GM23338 (cell line): ENCODE measurements at regions not wholly inside any gene's neighbourhood (a gene's known extent, or its start where the extent isn't known, plus 50 kb on each side); places are given as distances from the start of the nearest gene placed in this dataset.

Source experiments
- CREB1 ChIP-seq: fragments of 250-450 bp; sonication (Bioruptor Pico); IDR thresholded peaks from 2 replicates; pipeline ENCODE4 v1.5.0; 2020; ENCODE audit warnings: low read depth, mild to moderate bottlenecking, moderate library complexity
- EZH2 ChIP-seq: fragments of 200-600 bp; sonication (generic); IDR thresholded peaks from one replicate; pipeline ENCODE4 v1.8.0; 2017; ENCODE audit warnings: antibody characterized with exemption, mild to moderate bottlenecking, low read depth; ENCODE audit not compliant: unreplicated experiment
- EZH2phosphoT487 ChIP-seq: fragments of 200-600 bp; sonication (generic); IDR thresholded peaks from one replicate; pipeline ENCODE4 v1.8.1; 2018; ENCODE audit warnings: antibody characterized with exemption; ENCODE audit not compliant: unreplicated experiment
- POLR2AphosphoS5 ChIP-seq: IDR thresholded peaks from 2 replicates; pipeline ENCODE4 v1.6.1; 2016; ENCODE audit warnings: antibody characterized with exemption, low read depth
- TF ChIP-seq, protein P1 (sequence below), 2 experiments: fragments of 200-600 bp in 1 of 2; sonication (generic) in 1 of 2; conservative IDR thresholded peaks; 2 replicates each; pipeline versions ENCODE4 v1.5.1 to v1.6.1; 2016 to 2017; ENCODE audit warnings: antibody characterized with exemption in 2 of 2, low read depth in 2 of 2, mild to moderate bottlenecking in 2 of 2, moderate library complexity in 1 of 2
- TF ChIP-seq, protein P2 (sequence below): IDR thresholded peaks from 2 replicates; pipeline ENCODE4 v1.6.1; 2016; ENCODE audit warnings: antibody characterized with exemption
- TF ChIP-seq, protein P3 (sequence below): IDR thresholded peaks from one replicate; pipeline ENCODE4 v1.6.1; 2018; ENCODE audit warnings: antibody characterized with exemption; ENCODE audit not compliant: unreplicated experiment

DNA sequence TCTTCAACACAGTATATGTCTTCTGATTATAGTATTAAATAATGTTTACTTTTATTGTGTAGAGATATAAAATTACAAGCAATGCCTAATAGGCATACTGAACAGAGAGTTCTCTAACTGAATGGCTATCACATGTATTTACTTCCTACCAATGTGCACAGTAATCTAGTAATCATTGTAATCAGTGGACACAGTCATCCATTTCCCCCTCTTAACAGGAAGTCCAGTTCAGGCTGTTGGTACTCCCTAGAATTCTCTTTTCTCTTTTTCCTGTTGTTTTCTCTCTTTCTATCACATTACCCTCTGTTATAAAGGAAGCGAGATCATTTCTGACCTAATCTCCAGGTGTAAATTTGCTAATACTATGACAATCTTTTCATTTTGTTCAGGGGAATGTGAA is 172.5 kb downstream of the HTR1B start:
- TF ChIP-seq, protein P1, sequence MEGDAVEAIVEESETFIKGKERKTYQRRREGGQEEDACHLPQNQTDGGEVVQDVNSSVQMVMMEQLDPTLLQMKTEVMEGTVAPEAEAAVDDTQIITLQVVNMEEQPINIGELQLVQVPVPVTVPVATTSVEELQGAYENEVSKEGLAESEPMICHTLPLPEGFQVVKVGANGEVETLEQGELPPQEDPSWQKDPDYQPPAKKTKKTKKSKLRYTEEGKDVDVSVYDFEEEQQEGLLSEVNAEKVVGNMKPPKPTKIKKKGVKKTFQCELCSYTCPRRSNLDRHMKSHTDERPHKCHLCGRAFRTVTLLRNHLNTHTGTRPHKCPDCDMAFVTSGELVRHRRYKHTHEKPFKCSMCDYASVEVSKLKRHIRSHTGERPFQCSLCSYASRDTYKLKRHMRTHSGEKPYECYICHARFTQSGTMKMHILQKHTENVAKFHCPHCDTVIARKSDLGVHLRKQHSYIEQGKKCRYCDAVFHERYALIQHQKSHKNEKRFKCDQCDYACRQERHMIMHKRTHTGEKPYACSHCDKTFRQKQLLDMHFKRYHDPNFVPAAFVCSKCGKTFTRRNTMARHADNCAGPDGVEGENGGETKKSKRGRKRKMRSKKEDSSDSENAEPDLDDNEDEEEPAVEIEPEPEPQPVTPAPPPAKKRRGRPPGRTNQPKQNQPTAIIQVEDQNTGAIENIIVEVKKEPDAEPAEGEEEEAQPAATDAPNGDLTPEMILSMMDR (conservative IDR thresholded peaks at IDR 0.05; ENCODE audit: low read depth in 2 of 2) = no peak
- no peak for TF ChIP-seq POLR2AphosphoS5
- TF ChIP-seq, protein P2, sequence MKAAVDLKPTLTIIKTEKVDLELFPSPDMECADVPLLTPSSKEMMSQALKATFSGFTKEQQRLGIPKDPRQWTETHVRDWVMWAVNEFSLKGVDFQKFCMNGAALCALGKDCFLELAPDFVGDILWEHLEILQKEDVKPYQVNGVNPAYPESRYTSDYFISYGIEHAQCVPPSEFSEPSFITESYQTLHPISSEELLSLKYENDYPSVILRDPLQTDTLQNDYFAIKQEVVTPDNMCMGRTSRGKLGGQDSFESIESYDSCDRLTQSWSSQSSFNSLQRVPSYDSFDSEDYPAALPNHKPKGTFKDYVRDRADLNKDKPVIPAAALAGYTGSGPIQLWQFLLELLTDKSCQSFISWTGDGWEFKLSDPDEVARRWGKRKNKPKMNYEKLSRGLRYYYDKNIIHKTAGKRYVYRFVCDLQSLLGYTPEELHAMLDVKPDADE = no peak
- no peak for TF ChIP-seq CREB1 (CRISPR knock-in tag)
- TF ChIP-seq EZH2phosphoT487 = no peak
- TF ChIP-seq, protein P3, sequence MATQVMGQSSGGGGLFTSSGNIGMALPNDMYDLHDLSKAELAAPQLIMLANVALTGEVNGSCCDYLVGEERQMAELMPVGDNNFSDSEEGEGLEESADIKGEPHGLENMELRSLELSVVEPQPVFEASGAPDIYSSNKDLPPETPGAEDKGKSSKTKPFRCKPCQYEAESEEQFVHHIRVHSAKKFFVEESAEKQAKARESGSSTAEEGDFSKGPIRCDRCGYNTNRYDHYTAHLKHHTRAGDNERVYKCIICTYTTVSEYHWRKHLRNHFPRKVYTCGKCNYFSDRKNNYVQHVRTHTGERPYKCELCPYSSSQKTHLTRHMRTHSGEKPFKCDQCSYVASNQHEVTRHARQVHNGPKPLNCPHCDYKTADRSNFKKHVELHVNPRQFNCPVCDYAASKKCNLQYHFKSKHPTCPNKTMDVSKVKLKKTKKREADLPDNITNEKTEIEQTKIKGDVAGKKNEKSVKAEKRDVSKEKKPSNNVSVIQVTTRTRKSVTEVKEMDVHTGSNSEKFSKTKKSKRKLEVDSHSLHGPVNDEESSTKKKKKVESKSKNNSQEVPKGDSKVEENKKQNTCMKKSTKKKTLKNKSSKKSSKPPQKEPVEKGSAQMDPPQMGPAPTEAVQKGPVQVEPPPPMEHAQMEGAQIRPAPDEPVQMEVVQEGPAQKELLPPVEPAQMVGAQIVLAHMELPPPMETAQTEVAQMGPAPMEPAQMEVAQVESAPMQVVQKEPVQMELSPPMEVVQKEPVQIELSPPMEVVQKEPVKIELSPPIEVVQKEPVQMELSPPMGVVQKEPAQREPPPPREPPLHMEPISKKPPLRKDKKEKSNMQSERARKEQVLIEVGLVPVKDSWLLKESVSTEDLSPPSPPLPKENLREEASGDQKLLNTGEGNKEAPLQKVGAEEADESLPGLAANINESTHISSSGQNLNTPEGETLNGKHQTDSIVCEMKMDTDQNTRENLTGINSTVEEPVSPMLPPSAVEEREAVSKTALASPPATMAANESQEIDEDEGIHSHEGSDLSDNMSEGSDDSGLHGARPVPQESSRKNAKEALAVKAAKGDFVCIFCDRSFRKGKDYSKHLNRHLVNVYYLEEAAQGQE = no peak
- no peak for TF ChIP-seq EZH2
